ENCODE measurements at regions not wholly inside any gene's neighbourhood (a gene's known extent, or its start where the extent isn't known, plus 50 kb on each side); places are given as distances from the start of the nearest gene placed in this dataset.

- TF ChIP-seq CTCF (IDR thresholded peaks at IDR 0.05) (no peak), EP300 (IDR thresholded peaks at IDR 0.05) (no peak), POLR2AphosphoS5 (IDR thresholded peaks at IDR 0.05) (no peak), POLR2A (IDR thresholded peaks at IDR 0.05) (no peak)
These were observed 258.0 kb downstream of the YTHDC2 start for GRCh38 chr5:113771483-113771882.
